Right kidney (tissue), 1 donor: ENCODE measurements at regions not wholly inside any gene's neighbourhood (a gene's known extent, or its start where the extent isn't known, plus 50 kb on each side); places are given as distances from the start of the nearest gene placed in this dataset.
"Not testable (repeated sequence)": the region's sequence is repeated elsewhere in the genome, so short reads cannot be mapped to it uniquely, and the experiment has no call there.

Experiments used
- DNase-seq: peaks from one replicate; pipeline ENCODE4 v3.0.0-alpha.2; 2016

- no peak for DNase-seq
Observed at GRCh38 chr6:140499607-140500006, 1125.2 kb upstream of the CITED2 start.

GRCh38 chr6:140494321-140495108, 1120.1 kb upstream of the CITED2 start:
- no peak for DNase-seq

- not testable (repeated sequence) for DNase-seq
Observed at GRCh38 chr6:140493470-140493869, 1119.0 kb upstream of the CITED2 start.

GRCh38 chr6:140490081-140490480, 1115.6 kb upstream of the CITED2 start:
- no peak for DNase-seq

GRCh38 chr6:140487586-140487985, 1113.1 kb upstream of the CITED2 start:
- no peak for DNase-seq

GRCh38 chr6:140486450-140487361, 1112.3 kb upstream of the CITED2 start:
- no peak for DNase-seq

GRCh38 chr6:140485740-140486449, 1111.4 kb upstream of the CITED2 start:
- DNase-seq = no peak

- no peak for DNase-seq
Observed at GRCh38 chr6:140480852-140481251, 1106.4 kb upstream of the CITED2 start.

- DNase-seq = no peak
Observed at GRCh38 chr6:140478631-140479030, 1104.2 kb upstream of the CITED2 start.

- no peak for DNase-seq
Observed at GRCh38 chr6:140475086-140475485, 1100.6 kb upstream of the CITED2 start.

GRCh38 chr6:140464720-140465119, 1090.3 kb upstream of the CITED2 start:
- DNase-seq = no peak

- peak; percentile 7 for DNase-seq
Observed at GRCh38 chr6:140463312-140463710, 1088.9 kb upstream of the CITED2 start.

GRCh38 chr6:140462453-140463311, 1088.2 kb upstream of the CITED2 start:
- peak; percentile 25 for DNase-seq

- no peak for DNase-seq
Observed at GRCh38 chr6:140462076-140462452, 1087.6 kb upstream of the CITED2 start.

- DNase-seq = no peak
Observed at GRCh38 chr6:140460267-140460666, 1085.8 kb upstream of the CITED2 start.

GRCh38 chr6:140459209-140459608, 1084.8 kb upstream of the CITED2 start:
- DNase-seq = no peak

- DNase-seq = no peak
Observed at GRCh38 chr6:140446241-140446640, 1071.8 kb upstream of the CITED2 start.

- no peak for DNase-seq
Observed at GRCh38 chr6:140445474-140446004, 1071.1 kb upstream of the CITED2 start.

GRCh38 chr6:140443112-140443511, 1068.7 kb upstream of the CITED2 start:
- DNase-seq = not testable (repeated sequence)

GRCh38 chr6:140441256-140441655, 1066.8 kb upstream of the CITED2 start:
- DNase-seq = peak; percentile 37

- DNase-seq = no peak
Observed at GRCh38 chr6:140440223-140440835, 1065.9 kb upstream of the CITED2 start.
